ENCODE measurements at regions not wholly inside any gene's neighbourhood (a gene's known extent, or its start where the extent isn't known, plus 50 kb on each side); places are given as distances from the start of the nearest gene placed in this dataset.

GRCh38 chr4:17385403-17385802 lies 126.5 kb downstream of the QDPR start:
- no peak for ATAC-seq
- Histone ChIP-seq H3K27me3 (ENCODE audit: insufficient read depth in 3 of 3, low read length in 2 of 3) (no peaks in the 10 kb centered on the region), H3K9me3 (no peaks in the 10 kb centered on the region), H3K27ac (no peak overlapping the region), H3K36me3 (ENCODE audit: insufficient read depth in 1 of 2, low read depth in 1 of 2) (no peaks in the 10 kb centered on the region), H3K4me1 (no peaks in the 10 kb centered on the region), H3K4me3 (no peak overlapping the region)
- 22 to 40% (median 35%) methylated on average over 2 of the region's 2 CpGs for WGBS, 3 donors
- TF ChIP-seq CTCF (IDR thresholded peaks at IDR 0.05): no peak
- intact Hi-C loops (cut with DNase I): no loop called here
- DNase-seq: no peak

GRCh38 chr4:17380347-17380746 lies 131.5 kb downstream of the QDPR start:
- H3K27me3 ChIP-seq (ENCODE audit: insufficient read depth in 3 of 3, low read length in 2 of 3): no peaks in the 10 kb centered on the region
- no peaks in the 10 kb centered on the region for H3K4me1 ChIP-seq
- ATAC-seq (no peak), DNase-seq (no peak)
- H3K27ac ChIP-seq: no peak overlapping the region
- intact Hi-C loops (cut with DNase I): no loop called here
- WGBS, 3 donors: 72 to 77% (median 72%) methylated on average over 2 of the region's 2 CpGs
- no peaks in the 10 kb centered on the region for H3K9me3 ChIP-seq
- no peak overlapping the region for H3K4me3 ChIP-seq
- TF ChIP-seq CTCF (IDR thresholded peaks at IDR 0.05): no peak
- no peaks in the 10 kb centered on the region for H3K36me3 ChIP-seq (ENCODE audit: insufficient read depth in 1 of 2, low read depth in 1 of 2)

GRCh38 chr4:17376205-17376604 lies 135.7 kb downstream of the QDPR start:
- DNase-seq (no peak), ATAC-seq (no peak)
- Histone ChIP-seq H3K4me3 (no peak overlapping the region), H3K9me3 (no peaks in the 10 kb centered on the region), H3K27me3 (ENCODE audit: insufficient read depth in 3 of 3, low read length in 2 of 3) (no peaks in the 10 kb centered on the region), H3K36me3 (ENCODE audit: insufficient read depth in 1 of 2, low read depth in 1 of 2) (no peaks in the 10 kb centered on the region), H3K27ac (no peak overlapping the region), H3K4me1 (no peaks in the 10 kb centered on the region)
- TF ChIP-seq CTCF (IDR thresholded peaks at IDR 0.05): no peak
- intact Hi-C loops (cut with DNase I): no loop called here
- WGBS, 3 donors: 13 to 20% (median 18%) methylated on average over 2 of the region's 2 CpGs

- TF ChIP-seq CTCF (IDR thresholded peaks at IDR 0.05): no peak
- Histone ChIP-seq H3K4me1 (no peaks in the 10 kb centered on the region), H3K9me3 (no peaks in the 10 kb centered on the region), H3K27me3 (ENCODE audit: insufficient read depth in 3 of 3, low read length in 2 of 3) (no peaks in the 10 kb centered on the region), H3K36me3 (ENCODE audit: insufficient read depth in 1 of 2, low read depth in 1 of 2) (no peaks in the 10 kb centered on the region), H3K4me3 (no peak overlapping the region), H3K27ac (no peak overlapping the region)
- WGBS, 3 donors: 72 to 79% (median 78%) methylated on average over 2 of the region's 2 CpGs
- no peak for DNase-seq
- no peak for ATAC-seq
- intact Hi-C loops (cut with DNase I): no loop called here
These were observed 138.2 kb downstream of the QDPR start for GRCh38 chr4:17373666-17374065.

GRCh38 chr4:17370818-17371217 lies 141.1 kb downstream of the QDPR start:
- H3K4me1 ChIP-seq: no peaks in the 10 kb centered on the region

More at GRCh38 chr4:17370818-17371217, 141.1 kb downstream of the QDPR start:
- Histone ChIP-seq H3K27ac (no peak overlapping the region), H3K27me3 (ENCODE audit: insufficient read depth in 3 of 3, low read length in 2 of 3) (no peaks in the 10 kb centered on the region), H3K9me3 (no peaks in the 10 kb centered on the region), H3K36me3 (ENCODE audit: insufficient read depth in 1 of 2, low read depth in 1 of 2) (no peaks in the 10 kb centered on the region), H3K4me3 (no peak overlapping the region)
- no peak for ATAC-seq
- intact Hi-C loops (cut with DNase I): no loop called here
- no peak for TF ChIP-seq CTCF (IDR thresholded peaks at IDR 0.05)
- no peak for DNase-seq
- 20 to 38% (median 31%) methylated on average over 2 of the region's 2 CpGs for WGBS, 3 donors
